ENCODE measurements at regions not wholly inside any gene's neighbourhood (a gene's known extent, or its start where the extent isn't known, plus 50 kb on each side); places are given as distances from the start of the nearest gene placed in this dataset.

DNA sequence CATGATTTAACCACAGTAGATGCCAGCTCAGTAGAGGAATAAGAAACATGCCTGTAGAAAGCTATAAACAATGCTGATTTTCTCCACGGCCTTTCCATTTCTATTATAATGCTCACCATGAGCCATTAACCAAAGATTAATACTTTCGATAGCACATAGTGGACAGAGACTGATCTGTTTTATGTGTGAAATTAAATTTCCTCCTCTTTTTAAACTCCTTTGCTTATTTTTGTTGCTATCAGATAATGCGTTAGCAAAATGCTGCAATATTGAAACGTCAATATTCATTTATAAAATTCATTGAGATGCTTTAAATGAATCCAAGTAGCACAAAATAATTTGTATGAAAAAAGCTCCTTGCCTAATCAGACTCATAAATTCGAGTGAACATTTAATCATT is 1807.9 kb downstream of the MRPL39 start:
- DNase-seq (ENCODE audit: insufficient read length, low spot score, missing footprints): no peak
- Histone ChIP-seq H3K79me2 (ENCODE audit: insufficient read depth, low read length) (no peaks in the 10 kb centered on the region), H4K20me1 (ENCODE audit: insufficient read depth, low read length) (no peaks in the 10 kb centered on the region), H3K27me3 (ENCODE audit: insufficient read depth, low read length) (no peaks in the 10 kb centered on the region), H2AFZ (ENCODE audit: low read length) (no peak overlapping the region), H3K9me3 (ENCODE audit: low read depth, low read length) (peaks cover 3% of the 10 kb centered on the region), H3K4me3 (ENCODE audit: insufficient read depth, low read length) (no peak overlapping the region), H3K4me1 (ENCODE audit: insufficient read depth, low read length) (no peaks in the 10 kb centered on the region), H3K36me3 (ENCODE audit: insufficient read depth, low read length) (no peaks in the 10 kb centered on the region), H3K27ac (ENCODE audit: low read depth, low read length) (no peak overlapping the region), H3K4me2 (ENCODE audit: insufficient read depth, low read length) (no peak overlapping the region)
- TF ChIP-seq, protein P1, sequence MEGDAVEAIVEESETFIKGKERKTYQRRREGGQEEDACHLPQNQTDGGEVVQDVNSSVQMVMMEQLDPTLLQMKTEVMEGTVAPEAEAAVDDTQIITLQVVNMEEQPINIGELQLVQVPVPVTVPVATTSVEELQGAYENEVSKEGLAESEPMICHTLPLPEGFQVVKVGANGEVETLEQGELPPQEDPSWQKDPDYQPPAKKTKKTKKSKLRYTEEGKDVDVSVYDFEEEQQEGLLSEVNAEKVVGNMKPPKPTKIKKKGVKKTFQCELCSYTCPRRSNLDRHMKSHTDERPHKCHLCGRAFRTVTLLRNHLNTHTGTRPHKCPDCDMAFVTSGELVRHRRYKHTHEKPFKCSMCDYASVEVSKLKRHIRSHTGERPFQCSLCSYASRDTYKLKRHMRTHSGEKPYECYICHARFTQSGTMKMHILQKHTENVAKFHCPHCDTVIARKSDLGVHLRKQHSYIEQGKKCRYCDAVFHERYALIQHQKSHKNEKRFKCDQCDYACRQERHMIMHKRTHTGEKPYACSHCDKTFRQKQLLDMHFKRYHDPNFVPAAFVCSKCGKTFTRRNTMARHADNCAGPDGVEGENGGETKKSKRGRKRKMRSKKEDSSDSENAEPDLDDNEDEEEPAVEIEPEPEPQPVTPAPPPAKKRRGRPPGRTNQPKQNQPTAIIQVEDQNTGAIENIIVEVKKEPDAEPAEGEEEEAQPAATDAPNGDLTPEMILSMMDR (IDR thresholded peaks at IDR 0.05; ENCODE audit: extremely low read depth, low read depth, low read length): no peak

DNA sequence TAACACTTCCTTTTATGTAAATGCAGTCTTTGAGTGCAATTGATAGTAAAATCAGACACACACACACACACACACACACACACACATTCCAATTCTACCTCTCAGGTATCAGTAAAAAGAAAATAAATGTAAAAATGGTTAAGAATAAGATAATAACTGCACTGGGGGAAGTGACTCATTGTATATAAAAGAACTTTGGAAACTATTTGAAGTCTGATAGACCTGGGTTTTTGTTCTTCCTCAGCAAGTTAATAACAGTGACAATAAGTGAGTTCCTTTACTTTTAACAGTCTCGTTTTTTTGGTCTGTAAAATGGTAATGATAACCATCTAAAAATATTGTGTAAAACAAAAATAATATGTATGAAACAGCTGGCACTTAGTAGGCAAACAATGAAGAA is 1815.0 kb downstream of the MRPL39 start:
- Histone ChIP-seq H3K9me3 (ENCODE audit: low read depth, low read length) (no peaks in the 10 kb centered on the region), H3K79me2 (ENCODE audit: insufficient read depth, low read length) (no peaks in the 10 kb centered on the region), H3K4me2 (ENCODE audit: insufficient read depth, low read length) (no peak overlapping the region), H4K20me1 (ENCODE audit: insufficient read depth, low read length) (no peaks in the 10 kb centered on the region), H3K27ac (ENCODE audit: low read depth, low read length) (no peak overlapping the region), H3K4me3 (ENCODE audit: insufficient read depth, low read length) (no peak overlapping the region), H3K4me1 (ENCODE audit: insufficient read depth, low read length) (no peaks in the 10 kb centered on the region), H3K36me3 (ENCODE audit: insufficient read depth, low read length) (no peaks in the 10 kb centered on the region), H3K27me3 (ENCODE audit: insufficient read depth, low read length) (no peaks in the 10 kb centered on the region), H2AFZ (ENCODE audit: low read length) (no peak overlapping the region)
- DNase-seq (ENCODE audit: insufficient read length, low spot score, missing footprints): no peak
- TF ChIP-seq, protein P1 (IDR thresholded peaks at IDR 0.05; ENCODE audit: extremely low read depth, low read depth, low read length): no peak

DNA sequence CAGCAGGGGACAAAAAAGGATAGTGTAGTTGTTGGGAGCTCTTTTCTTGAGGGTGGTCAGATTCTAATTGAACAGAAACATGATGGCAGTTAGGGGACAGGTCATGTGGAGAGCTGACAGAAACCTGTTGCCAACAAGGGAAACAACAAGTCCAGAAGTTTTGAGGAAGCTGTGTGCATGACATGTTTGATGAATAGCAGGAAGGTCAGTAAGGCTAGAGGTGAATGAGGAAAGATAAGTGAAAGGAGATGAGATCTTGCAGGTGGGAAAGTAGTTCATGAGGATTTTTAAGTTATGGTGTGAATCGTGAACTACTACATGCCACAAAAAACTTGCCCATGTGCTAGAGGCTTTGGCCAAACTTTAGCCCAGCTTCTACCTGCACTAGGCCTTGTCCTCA is 1817.4 kb downstream of the MRPL39 start:
- Histone ChIP-seq H3K9me3 (ENCODE audit: low read depth, low read length) (no peaks in the 10 kb centered on the region), H3K36me3 (ENCODE audit: insufficient read depth, low read length) (no peaks in the 10 kb centered on the region), H3K27ac (ENCODE audit: low read depth, low read length) (no peak overlapping the region), H4K20me1 (ENCODE audit: insufficient read depth, low read length) (no peaks in the 10 kb centered on the region), H3K27me3 (ENCODE audit: insufficient read depth, low read length) (no peaks in the 10 kb centered on the region), H2AFZ (ENCODE audit: low read length) (no peak overlapping the region), H3K4me1 (ENCODE audit: insufficient read depth, low read length) (no peaks in the 10 kb centered on the region), H3K4me2 (ENCODE audit: insufficient read depth, low read length) (no peak overlapping the region), H3K4me3 (ENCODE audit: insufficient read depth, low read length) (no peak overlapping the region), H3K79me2 (ENCODE audit: insufficient read depth, low read length) (no peaks in the 10 kb centered on the region)
- TF ChIP-seq, protein P1 (IDR thresholded peaks at IDR 0.05; ENCODE audit: extremely low read depth, low read depth, low read length): no peak
- DNase-seq (ENCODE audit: insufficient read length, low spot score, missing footprints): no peak

DNA sequence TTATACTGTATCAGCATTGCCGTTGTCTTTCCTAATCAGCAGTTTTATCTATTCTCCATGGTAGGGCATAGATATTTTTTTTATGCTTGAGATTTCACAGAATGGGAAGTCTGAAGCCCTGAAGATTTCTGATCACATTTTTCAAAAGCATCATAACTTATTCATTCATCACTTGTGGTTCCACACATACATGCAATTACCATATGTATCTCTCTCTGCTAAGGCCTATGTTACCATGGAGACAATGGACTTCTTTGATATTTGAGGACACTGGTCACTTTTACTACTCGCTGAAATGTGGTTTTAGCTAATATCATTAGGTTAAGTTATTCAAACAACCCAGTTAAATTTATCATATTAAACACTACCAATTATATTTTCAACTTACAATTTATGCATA is 1827.0 kb downstream of the MRPL39 start:
- TF ChIP-seq, protein P1 (IDR thresholded peaks at IDR 0.05; ENCODE audit: extremely low read depth, low read depth, low read length): no peak
- H3K4me3 ChIP-seq (ENCODE audit: insufficient read depth, low read length): no peak overlapping the region
- H3K79me2 ChIP-seq (ENCODE audit: insufficient read depth, low read length): no peaks in the 10 kb centered on the region
- no peaks in the 10 kb centered on the region for H3K4me1 ChIP-seq (ENCODE audit: insufficient read depth, low read length)
- no peaks in the 10 kb centered on the region for H4K20me1 ChIP-seq (ENCODE audit: insufficient read depth, low read length)
- no peak overlapping the region for H3K27ac ChIP-seq (ENCODE audit: low read depth, low read length)
- peaks cover 2% of the 10 kb centered on the region for H3K9me3 ChIP-seq (ENCODE audit: low read depth, low read length)
- H2AFZ ChIP-seq (ENCODE audit: low read length): no peak overlapping the region
- no peaks in the 10 kb centered on the region for H3K36me3 ChIP-seq (ENCODE audit: insufficient read depth, low read length)
- DNase-seq (ENCODE audit: insufficient read length, low spot score, missing footprints): no peak
- no peak overlapping the region for H3K4me2 ChIP-seq (ENCODE audit: insufficient read depth, low read length)
- no peaks in the 10 kb centered on the region for H3K27me3 ChIP-seq (ENCODE audit: insufficient read depth, low read length)
